Spinal cord (tissue), 9 donors: ENCODE measurements at regions not wholly inside any gene's neighbourhood (a gene's known extent, or its start where the extent isn't known, plus 50 kb on each side); places are given as distances from the start of the nearest gene placed in this dataset.

Experiments used
- DNase-seq, 6 donors: peaks; one replicate each; pipeline versions ENCODE4 v3.0.0 to v3.0.0-alpha.2; 2013 to 2015; ENCODE audit warnings: low spot score in 6 of 6, low read depth in 4 of 6
- H3K27ac ChIP-seq: one replicate; pipeline ENCODE4 v1.5.1; 2013; ENCODE audit warnings: low read depth, low read length, control low read depth
- H3K27me3 ChIP-seq: one replicate; pipeline ENCODE4 v1.6.1; 2013; ENCODE audit warnings: low read length; ENCODE audit not compliant: control insufficient read depth, insufficient read depth
- H3K36me3 ChIP-seq: one replicate; pipeline ENCODE4 v1.6.1; 2013; ENCODE audit warnings: low read length; ENCODE audit not compliant: control insufficient read depth, insufficient read depth
- H3K4me1 ChIP-seq: one replicate; pipeline ENCODE4 v1.6.1; 2013; ENCODE audit warnings: low read length; ENCODE audit not compliant: control insufficient read depth, insufficient read depth
- H3K4me3 ChIP-seq: one replicate; pipeline ENCODE4 v1.5.1; 2013; ENCODE audit warnings: low read depth, low read length, control low read depth
- H3K9me3 ChIP-seq: one replicate; pipeline ENCODE4 v1.6.1; 2013; ENCODE audit warnings: low read length; ENCODE audit not compliant: control insufficient read depth, insufficient read depth
- WGBS: methylation state at CpG from one replicate; pipeline ENCODE4 v1.1.5; 2013; ENCODE audit warnings: missing lambda C conversion rate; ENCODE audit not compliant: insufficient coverage; 5-methylcytosine and 5-hydroxymethylcytosine counted together
- donor health status: healthy.

- H3K4me1 ChIP-seq: peaks cover 5% of the 10 kb centered on the region
- no peak for DNase-seq
- H3K27ac ChIP-seq: no peak overlapping the region
- H3K27me3 ChIP-seq: no peaks in the 10 kb centered on the region
- no peaks in the 10 kb centered on the region for H3K36me3 ChIP-seq
- no CpG with 5 or more reads among the region's 4 CpGs for WGBS
- no peaks in the 10 kb centered on the region for H3K9me3 ChIP-seq
- H3K4me3 ChIP-seq: no peak overlapping the region
Observed at GRCh38 chr2:46831869-46832265, 83.7 kb downstream of the MCFD2 start.

DNA sequence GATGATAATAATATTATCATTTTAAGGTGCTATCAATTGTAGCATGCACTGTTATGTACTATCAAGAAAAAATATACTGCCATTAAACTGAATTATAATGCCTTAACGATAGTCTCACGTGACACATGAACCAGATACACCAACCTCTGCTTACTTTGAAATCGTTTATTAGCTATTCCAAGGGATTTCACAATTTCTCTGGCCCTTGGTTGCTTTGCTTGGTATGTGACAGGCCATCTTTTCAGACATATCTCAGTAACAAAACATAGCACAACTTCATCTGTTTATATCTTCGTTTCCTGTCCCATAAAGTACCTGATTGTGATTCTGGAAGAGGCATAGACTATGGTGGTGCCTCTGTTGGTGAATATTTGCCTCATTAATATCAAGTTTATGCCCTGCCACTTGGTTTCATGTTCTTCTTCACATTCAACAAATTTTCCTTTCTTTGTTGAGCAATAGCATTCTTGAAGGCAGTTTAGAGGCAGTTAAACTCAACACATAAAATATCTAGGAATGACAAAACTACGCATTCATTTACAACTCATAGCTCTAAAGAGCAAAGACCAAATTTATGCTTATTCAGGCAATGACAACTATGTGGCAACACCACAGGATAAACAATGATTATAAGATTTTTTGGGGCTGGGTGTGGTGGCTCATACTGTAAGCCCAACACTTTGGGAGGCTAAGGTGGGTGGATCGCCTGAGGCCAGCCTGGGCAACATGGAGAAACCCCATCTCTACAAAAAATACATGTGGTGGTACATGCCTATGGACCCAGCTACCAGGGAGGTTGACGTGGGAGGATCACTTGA, 84.3 kb downstream of the MCFD2 start:
- no peaks in the 10 kb centered on the region for H3K9me3 ChIP-seq
- H3K4me3 ChIP-seq: no peak overlapping the region
- no peaks in the 10 kb centered on the region for H3K36me3 ChIP-seq
- no peak overlapping the region for H3K27ac ChIP-seq
- WGBS: 46% methylated on average over 3 of the region's 7 CpGs
- peaks cover 3% of the 10 kb centered on the region for H3K4me1 ChIP-seq
- peak in 1 of 6 donors; percentile 32 for DNase-seq
- no peaks in the 10 kb centered on the region for H3K27me3 ChIP-seq

GRCh38 chr2:46829231-46829995, 86.2 kb downstream of the MCFD2 start:
- H3K9me3 ChIP-seq: no peaks in the 10 kb centered on the region
- no peak overlapping the region for H3K27ac ChIP-seq
- H3K4me3 ChIP-seq: no peak overlapping the region
- H3K36me3 ChIP-seq: no peaks in the 10 kb centered on the region
- no peaks in the 10 kb centered on the region for H3K27me3 ChIP-seq
- no peak for DNase-seq
- H3K4me1 ChIP-seq: no peaks in the 10 kb centered on the region
- WGBS: 81% methylated on average over 8 of the region's 12 CpGs

DNA sequence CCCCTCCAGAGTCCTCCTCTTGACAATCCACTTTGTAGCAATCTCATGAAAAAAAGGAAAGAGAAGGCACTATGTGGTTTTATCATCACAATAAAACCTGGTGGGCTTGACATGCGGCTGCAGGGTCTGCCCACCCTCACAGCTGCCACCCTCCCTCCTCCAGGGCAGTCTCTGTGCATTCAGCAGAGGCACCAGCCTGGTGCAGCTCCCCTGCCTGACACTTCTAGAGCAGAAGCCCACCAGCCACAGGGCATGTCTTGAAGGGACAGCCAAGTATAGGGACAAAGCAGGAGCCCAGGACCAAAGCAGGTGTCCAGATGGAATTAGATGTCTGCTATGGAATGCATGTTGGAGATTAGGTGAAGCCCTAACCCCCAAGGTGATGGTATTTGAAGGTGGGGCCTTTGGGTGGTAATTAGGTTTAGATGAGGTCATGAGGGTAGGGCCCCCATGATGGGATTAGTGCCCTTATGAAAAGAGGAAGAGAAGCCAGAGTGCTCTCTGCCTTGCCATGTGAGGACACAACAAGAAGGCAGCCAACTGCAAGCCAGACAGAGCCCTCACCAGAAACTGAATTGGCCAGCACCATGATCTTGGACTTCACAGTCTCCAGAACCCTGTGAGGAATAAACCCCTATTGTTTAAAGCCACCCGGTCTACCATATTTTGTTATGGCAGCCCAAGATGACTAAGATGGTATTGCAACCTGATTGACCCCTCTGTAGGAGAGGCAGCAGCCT, 86.9 kb downstream of the MCFD2 start:
- Histone ChIP-seq H3K4me3 (no peak overlapping the region), H3K4me1 (no peaks in the 10 kb centered on the region), H3K27ac (no peak overlapping the region), H3K27me3 (no peaks in the 10 kb centered on the region), H3K9me3 (no peaks in the 10 kb centered on the region), H3K36me3 (no peaks in the 10 kb centered on the region)
- WGBS: 92% methylated on average over 2 of the region's 2 CpGs
- DNase-seq: no peak

DNA sequence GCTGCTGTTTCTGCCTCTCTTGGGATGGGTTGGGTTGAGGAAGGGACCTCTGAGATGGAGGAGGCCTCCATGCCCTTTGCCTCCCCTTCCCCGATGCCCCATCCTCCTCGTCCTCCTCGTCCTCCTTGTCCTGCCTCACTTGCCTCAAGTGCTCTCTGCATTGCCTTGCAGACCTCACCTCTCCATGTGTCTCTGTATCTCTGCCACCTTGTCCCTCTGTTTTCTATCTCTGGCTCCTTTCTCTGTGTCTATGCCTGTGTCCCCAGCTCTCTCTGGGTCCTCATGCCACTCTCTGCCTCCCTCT, 87.5 kb downstream of the MCFD2 start:
- Histone ChIP-seq H3K36me3 (no peaks in the 10 kb centered on the region), H3K4me1 (no peaks in the 10 kb centered on the region), H3K27me3 (no peaks in the 10 kb centered on the region), H3K27ac (no peak overlapping the region), H3K4me3 (no peak overlapping the region), H3K9me3 (no peaks in the 10 kb centered on the region)
- 92% methylated on average over 3 of the region's 3 CpGs for WGBS
- no peak for DNase-seq

DNA sequence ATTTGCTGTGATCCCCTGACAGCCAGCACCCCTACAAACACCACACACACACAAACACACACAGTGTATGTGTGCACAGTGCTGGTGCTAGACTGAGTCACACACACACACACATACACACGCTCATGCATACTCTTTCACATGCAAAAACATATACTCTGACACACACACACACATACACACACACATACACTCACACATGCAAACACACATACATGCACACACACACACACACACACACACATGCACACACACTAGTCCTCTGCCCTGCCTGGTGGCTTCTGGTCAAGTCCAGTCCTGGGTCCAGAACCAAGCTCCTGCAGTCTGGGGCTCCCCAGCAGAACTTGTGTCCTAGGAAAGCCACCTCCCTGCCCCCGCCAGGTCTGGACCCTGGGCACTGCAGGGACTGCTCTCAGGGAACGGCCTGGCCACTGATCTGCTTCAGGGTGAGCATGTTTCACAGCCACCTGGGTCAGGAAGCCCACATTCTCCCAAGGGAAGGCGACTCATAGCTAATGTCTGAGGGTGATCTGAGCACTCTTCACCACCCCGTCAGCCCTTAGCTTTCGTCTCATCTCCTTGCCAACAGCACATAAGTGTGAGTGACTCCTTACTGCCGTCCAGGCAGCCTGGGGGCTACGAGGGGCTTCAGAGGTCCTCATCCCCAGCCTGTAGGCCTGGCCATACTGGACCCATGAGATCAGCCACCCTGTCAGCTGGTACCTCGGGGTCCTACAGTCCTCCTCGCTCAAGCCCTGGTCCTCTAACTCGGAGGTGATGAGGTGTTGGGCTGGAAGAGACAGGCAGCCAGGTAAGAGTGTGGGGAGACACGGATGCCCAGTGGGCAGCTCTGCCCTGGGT, 88.1 kb downstream of the MCFD2 start:
- no peaks in the 10 kb centered on the region for H3K9me3 ChIP-seq
- H3K36me3 ChIP-seq: no peaks in the 10 kb centered on the region
- 94% methylated on average over 12 of the region's 12 CpGs for WGBS
- no peak for DNase-seq
- H3K27ac ChIP-seq: no peak overlapping the region
- H3K4me3 ChIP-seq: no peak overlapping the region
- no peaks in the 10 kb centered on the region for H3K27me3 ChIP-seq
- H3K4me1 ChIP-seq: no peaks in the 10 kb centered on the region

DNA sequence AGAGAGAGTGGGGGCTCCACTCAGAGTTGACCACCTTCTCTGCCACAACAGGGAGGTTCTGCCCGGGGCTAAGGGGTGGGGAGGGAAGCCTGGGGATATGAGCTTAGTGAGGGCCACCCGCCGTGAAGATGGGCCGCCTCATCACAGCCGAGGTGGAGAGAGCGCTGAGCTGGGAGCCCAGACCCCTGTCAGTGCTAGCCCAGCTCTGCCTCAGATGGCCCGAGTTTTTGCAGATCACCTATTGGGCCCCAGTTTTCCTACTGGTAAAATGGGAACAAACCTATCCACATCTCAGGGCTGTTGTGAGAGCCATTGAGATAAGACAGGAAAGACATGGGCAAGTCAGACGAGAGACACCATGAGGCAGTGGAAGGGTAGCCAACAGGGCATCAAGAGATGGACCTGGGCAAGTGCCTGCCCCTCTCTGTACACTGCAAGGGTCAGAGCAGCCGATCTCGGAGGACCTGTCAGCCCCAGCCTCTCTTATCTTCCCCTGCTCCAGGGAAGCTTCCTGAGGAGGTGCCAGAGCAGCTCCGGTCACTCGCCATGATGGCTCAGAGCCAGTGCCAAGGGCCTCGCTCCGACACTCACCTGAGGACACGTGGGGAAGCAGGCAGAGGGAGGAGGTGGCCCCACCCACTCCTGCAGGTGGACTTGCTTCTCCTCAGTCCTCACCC, 88.9 kb downstream of the MCFD2 start:
- DNase-seq: no peak
- H3K9me3 ChIP-seq: no peaks in the 10 kb centered on the region
- no peaks in the 10 kb centered on the region for H3K27me3 ChIP-seq
- WGBS: 84% methylated on average over 11 of the region's 15 CpGs
- H3K36me3 ChIP-seq: no peaks in the 10 kb centered on the region
- H3K27ac ChIP-seq: no peak overlapping the region
- no peak overlapping the region for H3K4me3 ChIP-seq
- H3K4me1 ChIP-seq: peaks cover 3% of the 10 kb centered on the region

GRCh38 chr2:46825939-46826568, 89.6 kb downstream of the MCFD2 start:
- no peak for DNase-seq
- Histone ChIP-seq H3K4me3 (no peak overlapping the region), H3K9me3 (no peaks in the 10 kb centered on the region), H3K27me3 (no peaks in the 10 kb centered on the region), H3K27ac (no peak overlapping the region), H3K36me3 (no peaks in the 10 kb centered on the region), H3K4me1 (peaks cover 3% of the 10 kb centered on the region)
- WGBS: 91% methylated on average over 9 of the region's 11 CpGs
